ENCODE measurements at regions not wholly inside any gene's neighbourhood (a gene's known extent, or its start where the extent isn't known, plus 50 kb on each side); places are given as distances from the start of the nearest gene placed in this dataset.

DNA sequence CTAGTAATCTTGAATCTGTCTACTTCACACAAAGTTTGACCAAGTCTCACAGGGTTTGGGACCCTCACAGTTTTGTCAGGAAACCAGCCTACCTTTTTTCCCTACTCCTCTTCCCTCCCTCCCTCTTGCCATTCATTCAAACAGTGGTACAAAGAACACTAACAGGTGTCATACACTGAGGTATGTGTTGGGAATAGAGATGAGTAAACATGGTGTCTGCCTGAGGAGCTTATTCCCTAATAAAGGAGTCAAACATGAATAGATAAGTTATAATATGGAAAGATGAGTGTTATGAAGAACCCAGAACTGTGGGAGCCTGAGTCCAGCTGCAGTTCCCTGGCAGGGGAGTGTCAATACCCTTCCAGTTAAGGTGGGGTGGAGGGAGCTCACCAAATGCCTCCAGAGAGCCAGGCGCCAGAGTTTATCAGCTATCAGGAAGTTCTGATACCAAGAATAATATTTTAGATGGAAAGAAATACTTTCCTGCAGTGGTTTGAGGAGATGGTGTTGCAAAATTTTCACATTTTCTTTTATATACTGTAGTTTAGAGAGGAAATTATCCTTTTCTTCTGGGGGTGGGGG, 183.4 kb upstream of the NR3C1 start:
- DNase-seq (ENCODE audit: low read depth, low spot score): no peak

DNA sequence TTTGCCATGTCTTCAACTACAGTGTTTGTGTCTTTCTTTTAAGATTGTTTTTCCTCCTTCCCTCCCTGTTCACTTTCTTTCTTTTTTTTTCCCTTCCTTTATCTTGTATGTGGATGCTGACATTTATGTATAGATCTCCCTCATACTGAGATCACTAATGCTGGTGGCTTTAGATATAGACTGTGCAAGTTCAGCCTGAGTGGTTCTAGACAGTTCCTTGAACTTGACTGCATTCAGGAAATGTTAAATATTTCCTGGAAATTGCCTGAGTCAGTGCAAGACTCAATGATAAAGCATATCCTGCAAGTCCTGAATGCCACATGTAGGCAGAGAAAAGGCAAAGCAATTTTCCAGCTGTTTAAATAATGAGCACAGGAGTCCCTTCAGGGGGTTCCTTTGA, 182.5 kb upstream of the NR3C1 start:
- no peak for DNase-seq (ENCODE audit: low read depth, low spot score)

- no peak for DNase-seq (ENCODE audit: low read depth, low spot score)
Measured at GRCh38 chr5:143583409-143583808, 179.9 kb upstream of the NR3C1 start.

- no peak for DNase-seq (ENCODE audit: low read depth, low spot score)
Measured at GRCh38 chr5:143582869-143583268, 179.4 kb upstream of the NR3C1 start.

GRCh38 chr5:143582176-143582575, 178.7 kb upstream of the NR3C1 start:
- no peak for DNase-seq (ENCODE audit: low read depth, low spot score)

GRCh38 chr5:143581649-143582048, 178.2 kb upstream of the NR3C1 start:
- DNase-seq (ENCODE audit: low read depth, low spot score): no peak

- no peak for DNase-seq (ENCODE audit: low read depth, low spot score)
Measured at GRCh38 chr5:143581147-143581546, 177.7 kb upstream of the NR3C1 start.

- DNase-seq (ENCODE audit: low read depth, low spot score): peak; percentile 84
Measured at GRCh38 chr5:143576711-143577484, 173.4 kb upstream of the NR3C1 start.

DNA sequence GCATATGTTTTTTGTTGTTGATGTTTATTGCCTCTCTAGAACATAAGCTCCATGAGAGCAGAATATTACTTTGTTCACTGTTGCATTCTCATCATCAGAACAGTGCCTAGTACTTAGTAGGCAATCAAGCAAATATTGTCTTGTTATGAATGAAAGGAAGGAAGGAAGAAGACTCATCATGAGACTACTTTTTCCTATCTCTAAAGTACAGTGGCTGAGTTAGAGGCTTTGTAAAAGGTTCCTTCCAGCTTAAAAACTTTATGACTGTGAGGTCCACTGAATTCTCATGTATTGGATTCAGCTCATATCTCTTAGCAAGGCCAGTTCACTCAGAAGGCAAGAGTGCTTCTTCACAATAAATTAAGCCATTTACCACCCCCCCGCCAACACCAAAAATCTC, 171.8 kb upstream of the NR3C1 start:
- DNase-seq (ENCODE audit: low read depth, low spot score): no peak

GRCh38 chr5:143574236-143574635, 170.8 kb upstream of the NR3C1 start:
- no peak for DNase-seq (ENCODE audit: low read depth, low spot score)

DNA sequence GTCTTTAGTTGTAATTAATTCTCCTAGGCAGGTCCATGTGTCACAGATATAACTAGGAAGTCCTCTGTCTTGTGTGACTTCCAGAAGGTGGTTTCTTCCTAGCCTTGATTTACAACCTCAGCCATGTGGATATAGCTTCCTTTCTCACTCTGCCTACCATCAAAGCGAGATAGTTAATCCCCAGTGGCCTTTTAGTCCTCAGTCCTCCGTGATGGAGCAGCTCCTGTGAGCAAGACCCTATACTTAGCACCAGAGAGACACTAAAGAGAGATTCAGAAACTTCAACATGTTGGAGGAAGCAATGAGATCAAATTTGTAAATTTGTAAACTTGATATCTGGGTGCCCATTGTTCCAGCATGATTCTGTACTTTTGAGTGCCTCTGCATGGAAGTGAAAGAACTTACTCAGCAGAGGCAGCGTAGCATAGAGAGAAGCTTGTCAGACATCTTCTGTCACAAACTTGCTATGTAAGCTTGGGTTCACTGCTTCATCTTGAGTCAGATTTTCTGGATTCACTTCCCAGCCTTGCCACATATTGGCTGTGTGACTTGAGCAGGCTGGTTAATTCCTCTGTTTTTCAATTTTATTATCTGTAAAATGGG, 170.2 kb upstream of the NR3C1 start:
- no peak for DNase-seq (ENCODE audit: low read depth, low spot score)

DNA sequence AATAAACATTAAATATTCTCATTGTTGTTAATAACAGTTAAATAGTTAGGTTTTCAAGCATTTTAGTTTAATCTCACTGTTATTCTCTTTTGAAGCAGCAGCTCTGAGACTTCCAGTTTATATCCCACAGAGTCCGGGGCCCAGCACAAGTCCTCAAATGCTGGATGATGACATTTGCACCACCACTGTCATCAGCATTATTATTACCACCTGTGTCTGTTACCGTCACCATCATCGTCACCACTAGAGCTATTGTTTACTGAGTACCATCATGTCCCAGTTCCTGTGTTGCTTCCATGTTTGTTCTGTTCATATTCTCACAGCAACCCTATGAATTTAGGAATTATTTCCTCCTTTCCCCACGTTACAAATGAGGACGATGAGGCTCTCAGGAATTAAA, 169.2 kb upstream of the NR3C1 start:
- DNase-seq (ENCODE audit: low read depth, low spot score): no peak

GRCh38 chr5:143571642-143572624, 168.4 kb upstream of the NR3C1 start:
- no peak for DNase-seq (ENCODE audit: low read depth, low spot score)

DNA sequence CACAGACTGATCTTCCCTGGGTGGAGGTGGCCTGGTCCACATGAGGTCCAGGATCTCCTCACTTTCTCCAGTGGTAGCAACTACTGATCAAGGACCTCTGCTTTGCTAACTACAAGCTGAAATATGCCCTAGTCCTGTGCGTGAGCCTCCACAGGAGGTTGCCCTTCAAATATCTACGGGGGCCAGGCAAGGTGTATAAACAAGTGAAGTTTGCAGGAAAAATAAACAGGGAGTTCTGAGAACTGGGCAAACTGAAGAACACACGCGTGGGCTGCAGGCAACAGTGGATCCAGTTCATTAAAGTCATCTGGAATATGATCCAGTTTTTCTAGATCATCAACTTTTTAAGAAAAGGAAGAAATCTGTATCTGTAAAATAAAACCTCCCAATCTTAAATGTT, 167.5 kb upstream of the NR3C1 start:
- DNase-seq (ENCODE audit: low read depth, low spot score): no peak

GRCh38 chr5:143569722-143570567, 166.5 kb upstream of the NR3C1 start:
- no peak for DNase-seq (ENCODE audit: low read depth, low spot score)

- peak; percentile 54 for DNase-seq (ENCODE audit: low read depth, low spot score)
Measured at GRCh38 chr5:143569213-143569701, 165.8 kb upstream of the NR3C1 start.

DNA sequence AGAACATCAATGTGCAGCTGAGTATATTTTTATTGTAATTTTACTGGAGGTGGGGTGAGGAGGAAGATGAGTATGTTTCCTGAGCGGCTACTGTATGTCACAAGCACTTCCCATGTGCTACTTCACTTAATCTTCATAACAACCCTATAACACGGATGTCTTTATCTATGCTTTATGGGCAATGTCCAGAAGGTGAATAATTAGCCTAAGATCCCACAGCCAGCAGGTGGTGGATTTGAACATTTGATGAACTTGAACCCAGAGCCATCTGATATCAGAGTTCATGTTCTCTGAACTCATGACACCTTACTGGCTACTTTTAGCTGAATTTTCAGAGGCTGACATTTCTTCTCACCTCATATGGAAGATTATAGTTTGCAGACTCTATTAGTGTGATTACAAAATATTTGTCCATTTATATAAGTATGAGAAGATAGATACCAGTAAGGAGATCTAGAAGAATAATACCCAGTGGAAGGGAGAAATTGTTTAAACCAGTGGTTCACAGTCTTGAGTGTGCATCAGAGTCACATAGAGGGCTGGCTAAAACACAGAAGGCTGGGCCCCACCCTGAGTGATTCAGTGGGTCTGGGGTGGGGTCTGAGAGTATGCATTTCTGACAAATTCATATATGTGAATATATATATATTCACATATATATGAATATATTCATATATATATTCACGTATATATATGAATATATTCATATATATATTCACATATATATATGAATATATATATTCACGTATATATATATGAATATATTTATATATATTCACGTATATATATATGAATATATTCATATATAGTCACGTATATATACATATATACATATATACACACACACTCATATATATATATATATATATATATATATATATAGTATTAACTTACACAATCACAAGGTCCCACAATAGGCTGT, 164.4 kb upstream of the NR3C1 start:
- no peak for DNase-seq (ENCODE audit: low read depth, low spot score)

GRCh38 chr5:143566139-143566538, 162.7 kb upstream of the NR3C1 start:
- no peak for DNase-seq (ENCODE audit: low read depth, low spot score)

- DNase-seq (ENCODE audit: low read depth, low spot score): no peak
Measured at GRCh38 chr5:143564417-143564816, 160.9 kb upstream of the NR3C1 start.

- DNase-seq (ENCODE audit: low read depth, low spot score): peak; percentile 84
Measured at GRCh38 chr5:143562935-143563334, 159.4 kb upstream of the NR3C1 start.
